Gastrocnemius medialis (tissue), 4 donors: ENCODE measurements at regions not wholly inside any gene's neighbourhood (a gene's known extent, or its start where the extent isn't known, plus 50 kb on each side); places are given as distances from the start of the nearest gene placed in this dataset.

Experiments
- ATAC-seq, 2 donors: fragments of 150-250 bp; one replicate each; pipeline ENCODE4 v1.9.1; 2016
- DNase-seq, 2 donors: peaks; one replicate each; pipeline ENCODE4 v3.0.0-alpha.2; 2019
- H3K27ac ChIP-seq, 4 donors: fragments of 200-600 bp; sonication (generic); 1 replicate in 1 of 4; 2 replicates in 3 of 4; pipeline ENCODE4 v1.5.1; 2016 to 2018; ENCODE audit warnings: mild to moderate bottlenecking in 2 of 4, moderate library complexity in 1 of 4
- H3K27me3 ChIP-seq, 3 donors: fragments of 200-600 bp; sonication (generic) in 2 of 3; 1 replicate in 1 of 3; 2 replicates in 2 of 3; pipeline versions ENCODE4 v1.5.1 to v1.6.0; 2016 to 2019; ENCODE audit warnings: mild to moderate bottlenecking in 1 of 3, moderate library complexity in 1 of 3
- H3K36me3 ChIP-seq, 2 donors: fragments of 200-600 bp; sonication (generic) in 1 of 2; one replicate each; pipeline ENCODE4 v1.5.1; 2017 to 2018
- H3K4me1 ChIP-seq, 2 donors: fragments of 200-600 bp; sonication (generic) in 1 of 2; one replicate each; pipeline ENCODE4 v1.5.1; 2016 to 2017; ENCODE audit warnings: mild to moderate bottlenecking in 2 of 2
- H3K4me3 ChIP-seq, 4 donors: fragments of 200-600 bp; sonication (generic) in 3 of 4; 1 replicate in 1 of 4; 2 replicates in 3 of 4; pipeline ENCODE4 v1.5.1; 2016 to 2019; ENCODE audit warnings: mild to moderate bottlenecking in 2 of 4
- H3K9me3 ChIP-seq, 3 donors: fragments of 200-600 bp; sonication (generic) in 2 of 3; 1 replicate in 1 of 3; 2 replicates in 2 of 3; pipeline ENCODE4 v1.5.1; 2016 to 2019
- POLR2A ChIP-seq, 2 donors: fragments of 450-650 bp; IDR thresholded peaks; one replicate each; pipeline ENCODE4 v1.6.1; 2017; ENCODE audit warnings: antibody characterized with exemption in 2 of 2, mild to moderate bottlenecking in 2 of 2, moderate library complexity in 2 of 2
- in situ Hi-C, 4 donors: fragments of 200-750 bp; cut with MboI; loops; one replicate each; pipeline versions ENCODE4 v1.15.0 to v1.8.0; 2017; ENCODE audit warnings: low sequenced_read_pairs in 4 of 4
- intact Hi-C: fragments of 100-400 bp; cut with DNase I; formaldehyde crosslinking; loops from one replicate; pipeline ENCODE4 v1.15.1; 2023; ENCODE audit warnings: low total_unique reads
- TF ChIP-seq, protein P1 (sequence below), 5 experiments: fragments of 450-650 bp in 3 of 5; fragments of 200-600 bp in 2 of 5; sonication (generic) in 2 of 5; IDR thresholded peaks in 4 of 5; conservative IDR thresholded peaks in 1 of 5; 1 replicate in 4 of 5; 2 replicates in 1 of 5; pipeline ENCODE4 v1.5.1; 2016 to 2019; ENCODE audit warnings: antibody characterized with exemption in 5 of 5, mild to moderate bottlenecking in 3 of 5, moderate library complexity in 3 of 5

DNA sequence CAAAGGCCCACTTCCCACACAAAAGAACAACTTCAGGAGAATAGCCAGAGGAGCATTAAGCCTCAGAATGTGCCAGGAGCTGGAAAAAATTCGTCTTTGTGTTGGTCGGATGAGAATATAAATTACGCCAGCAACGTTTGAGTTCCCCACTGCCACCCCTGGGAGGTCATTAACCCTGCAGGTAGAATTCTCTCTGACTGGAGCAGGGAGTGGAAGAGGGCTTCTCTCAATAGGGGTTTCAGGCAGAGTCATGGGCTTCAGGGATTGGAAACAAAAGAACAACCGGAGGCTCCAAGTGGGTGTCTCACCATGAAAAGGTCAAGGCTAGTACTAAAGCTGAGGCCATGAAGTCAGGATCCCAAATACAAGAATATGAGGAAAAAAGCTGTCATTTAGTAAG is 69.0 kb upstream of the DDX18 start:
- Histone ChIP-seq H3K4me1 (no peaks in the 10 kb centered on the region), H3K27ac (no peak overlapping the region), H3K4me3 (no peak overlapping the region), H3K36me3 (no peaks in the 10 kb centered on the region), H3K27me3 (no peaks in the 10 kb centered on the region), H3K9me3 (no peaks in the 10 kb centered on the region)
- intact Hi-C loops (no loop called here), in situ Hi-C loops (no loop called here)
- ATAC-seq = no peak
- TF ChIP-seq POLR2A (IDR thresholded peaks at IDR 0.05) = no peak
- TF ChIP-seq, protein P1, sequence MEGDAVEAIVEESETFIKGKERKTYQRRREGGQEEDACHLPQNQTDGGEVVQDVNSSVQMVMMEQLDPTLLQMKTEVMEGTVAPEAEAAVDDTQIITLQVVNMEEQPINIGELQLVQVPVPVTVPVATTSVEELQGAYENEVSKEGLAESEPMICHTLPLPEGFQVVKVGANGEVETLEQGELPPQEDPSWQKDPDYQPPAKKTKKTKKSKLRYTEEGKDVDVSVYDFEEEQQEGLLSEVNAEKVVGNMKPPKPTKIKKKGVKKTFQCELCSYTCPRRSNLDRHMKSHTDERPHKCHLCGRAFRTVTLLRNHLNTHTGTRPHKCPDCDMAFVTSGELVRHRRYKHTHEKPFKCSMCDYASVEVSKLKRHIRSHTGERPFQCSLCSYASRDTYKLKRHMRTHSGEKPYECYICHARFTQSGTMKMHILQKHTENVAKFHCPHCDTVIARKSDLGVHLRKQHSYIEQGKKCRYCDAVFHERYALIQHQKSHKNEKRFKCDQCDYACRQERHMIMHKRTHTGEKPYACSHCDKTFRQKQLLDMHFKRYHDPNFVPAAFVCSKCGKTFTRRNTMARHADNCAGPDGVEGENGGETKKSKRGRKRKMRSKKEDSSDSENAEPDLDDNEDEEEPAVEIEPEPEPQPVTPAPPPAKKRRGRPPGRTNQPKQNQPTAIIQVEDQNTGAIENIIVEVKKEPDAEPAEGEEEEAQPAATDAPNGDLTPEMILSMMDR (IDR thresholded peaks at IDR 0.05 in 4 of 5, conservative IDR thresholded peaks at IDR 0.05 in 1 of 5) = no peak
- no peak for DNase-seq

DNA sequence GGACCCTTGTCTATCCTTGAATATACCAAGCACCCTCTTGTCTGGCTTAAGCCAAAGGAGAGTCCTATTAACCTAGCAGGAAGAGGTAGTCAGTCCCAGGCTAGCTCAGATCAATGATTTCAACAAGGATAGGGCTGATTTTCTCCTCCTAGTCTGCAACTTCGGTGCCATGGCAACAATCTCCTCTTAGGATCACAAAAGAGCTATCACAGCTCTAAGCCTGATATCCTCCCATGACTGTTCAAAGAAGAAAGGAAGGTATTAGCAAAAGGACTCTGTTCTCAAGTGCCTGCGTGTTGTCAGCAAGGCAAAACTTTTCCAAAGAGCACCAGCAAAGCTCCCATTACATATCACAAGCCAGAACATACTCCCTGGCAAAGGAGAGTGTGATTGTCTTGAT is 58.7 kb upstream of the DDX18 start:
- H3K36me3 ChIP-seq = no peaks in the 10 kb centered on the region
- H3K9me3 ChIP-seq = no peaks in the 10 kb centered on the region
- DNase-seq = no peak
- H3K27me3 ChIP-seq = no peaks in the 10 kb centered on the region
- intact Hi-C loops = no loop called here
- ATAC-seq = no peak
- in situ Hi-C loops = no loop called here
- no peak overlapping the region for H3K4me3 ChIP-seq
- TF ChIP-seq, protein P1 (IDR thresholded peaks at IDR 0.05 in 4 of 5, conservative IDR thresholded peaks at IDR 0.05 in 1 of 5) = no peak
- no peak for TF ChIP-seq POLR2A (IDR thresholded peaks at IDR 0.05)
- H3K4me1 ChIP-seq = no peaks in the 10 kb centered on the region
- no peak overlapping the region for H3K27ac ChIP-seq

DNA sequence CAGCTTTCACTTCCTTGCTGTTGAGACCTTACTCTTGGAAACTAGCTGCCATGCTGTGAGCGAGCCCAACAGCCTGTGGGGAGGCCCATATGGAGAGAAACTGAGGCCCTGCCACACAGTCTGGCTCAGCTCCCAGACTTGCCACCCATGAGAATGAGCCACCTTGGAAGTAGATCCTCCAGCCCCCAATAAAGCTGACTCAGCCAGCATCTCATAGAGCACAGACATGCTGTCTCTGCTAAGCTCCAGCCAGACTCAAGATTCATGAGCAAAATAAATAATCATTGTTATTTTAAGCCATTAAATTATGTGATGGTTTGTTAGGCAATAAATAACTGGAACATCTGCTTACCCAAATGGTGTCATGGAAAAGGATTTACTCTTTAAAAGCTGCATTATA is 53.6 kb upstream of the DDX18 start:
- TF ChIP-seq POLR2A (IDR thresholded peaks at IDR 0.05) = no peak
- TF ChIP-seq, protein P1 (IDR thresholded peaks at IDR 0.05 in 4 of 5, conservative IDR thresholded peaks at IDR 0.05 in 1 of 5) = no peak
- Histone ChIP-seq H3K27ac (no peak overlapping the region), H3K4me3 (no peak overlapping the region), H3K36me3 (no peaks in the 10 kb centered on the region), H3K27me3 (no peaks in the 10 kb centered on the region), H3K4me1 (no peaks in the 10 kb centered on the region), H3K9me3 (no peaks in the 10 kb centered on the region)
- in situ Hi-C loops (no loop called here), intact Hi-C loops (no loop called here)
- DNase-seq (no peak), ATAC-seq (no peak)

GRCh38 chr2:117762454-117762853 is 52.0 kb upstream of the DDX18 start:
- Histone ChIP-seq H3K27me3 (no peaks in the 10 kb centered on the region), H3K36me3 (no peaks in the 10 kb centered on the region), H3K4me1 (no peaks in the 10 kb centered on the region), H3K27ac (no peak overlapping the region), H3K9me3 (no peaks in the 10 kb centered on the region), H3K4me3 (no peak overlapping the region)
- ATAC-seq (no peak), DNase-seq (no peak)
- TF ChIP-seq, protein P1 (IDR thresholded peaks at IDR 0.05 in 4 of 5, conservative IDR thresholded peaks at IDR 0.05 in 1 of 5) = no peak
- TF ChIP-seq POLR2A (IDR thresholded peaks at IDR 0.05) = no peak
- in situ Hi-C loops = no loop called here
- intact Hi-C loops = no loop called here

- intact Hi-C loops = no loop called here
- no peak for TF ChIP-seq POLR2A (IDR thresholded peaks at IDR 0.05)
- TF ChIP-seq, protein P1 (IDR thresholded peaks at IDR 0.05 in 4 of 5, conservative IDR thresholded peaks at IDR 0.05 in 1 of 5) = no peak
- in situ Hi-C loops = no loop called here
- Histone ChIP-seq H3K27me3 (no peaks in the 10 kb centered on the region), H3K27ac (no peak overlapping the region), H3K9me3 (no peaks in the 10 kb centered on the region), H3K36me3 (no peaks in the 10 kb centered on the region), H3K4me1 (no peaks in the 10 kb centered on the region), H3K4me3 (no peak overlapping the region)
- ATAC-seq (no peak), DNase-seq (no peak)
These were observed 50.7 kb upstream of the DDX18 start for GRCh38 chr2:117763804-117764203.
